ENCODE measurements at regions not wholly inside any gene's neighbourhood (a gene's known extent, or its start where the extent isn't known, plus 50 kb on each side); places are given as distances from the start of the nearest gene placed in this dataset.
A peak's percentile ranks its signal among the peaks of the same experiment; 100 is the strongest.
"Not testable (repeated sequence)": the region's sequence is repeated elsewhere in the genome, so short reads cannot be mapped to it uniquely, and the experiment has no call there.

- no peaks in the 10 kb centered on the region for H3K4me1 ChIP-seq
These were observed 126.5 kb upstream of the IGFBP3 start for GRCh38 chr7:46047581-46047980.

GRCh38 chr7:46043338-46043737 lies 122.3 kb upstream of the IGFBP3 start:
- H3K27me3 ChIP-seq; DNase-seq; H3K36me3 ChIP-seq; H3K9me3 ChIP-seq; H3K4me3 ChIP-seq; ATAC-seq; H3K4me1 ChIP-seq; intact Hi-C loops (cut with DNase I); H3K27ac ChIP-seq: not testable (repeated sequence)

More at GRCh38 chr7:46047581-46047980, 126.5 kb upstream of the IGFBP3 start:
- no peak overlapping the region for H3K27ac ChIP-seq
- DNase-seq (no peak), ATAC-seq (no peak)
- H3K4me3 ChIP-seq: no peak overlapping the region
- H3K9me3 ChIP-seq: no peaks in the 10 kb centered on the region
- H3K36me3 ChIP-seq: no peaks in the 10 kb centered on the region
- no peaks in the 10 kb centered on the region for H3K27me3 ChIP-seq
- TF ChIP-seq CTCF (IDR thresholded peaks at IDR 0.05): no peak
- intact Hi-C loops (cut with DNase I): no loop called here

- H3K4me3 ChIP-seq; ATAC-seq; H3K27ac ChIP-seq; DNase-seq; H3K4me1 ChIP-seq; intact Hi-C loops (cut with DNase I); H3K27me3 ChIP-seq; H3K9me3 ChIP-seq; H3K36me3 ChIP-seq: not testable (repeated sequence)
These were observed 118.7 kb upstream of the IGFBP3 start for GRCh38 chr7:46039813-46040212.

- intact Hi-C loops (cut with DNase I): no loop called here
- no peak for TF ChIP-seq CTCF (IDR thresholded peaks at IDR 0.05)
- no peak for DNase-seq
These were observed 114.1 kb upstream of the IGFBP3 start for GRCh38 chr7:46035166-46035565.

GRCh38 chr7:46034056-46034768 lies 113.1 kb upstream of the IGFBP3 start:
- intact Hi-C loops (cut with DNase I): no loop called here
- Histone ChIP-seq H3K27me3 (no peaks in the 10 kb centered on the region), H3K4me3 (no peak overlapping the region), H3K9me3 (no peaks in the 10 kb centered on the region), H3K27ac (no peak overlapping the region), H3K36me3 (no peaks in the 10 kb centered on the region), H3K4me1 (no peaks in the 10 kb centered on the region)
- no peak for TF ChIP-seq CTCF (IDR thresholded peaks at IDR 0.05)
- peak in 1 of 4 donors; percentile 24 for DNase-seq
- peak; percentile 56 for ATAC-seq

More at GRCh38 chr7:46035166-46035565, 114.1 kb upstream of the IGFBP3 start:
- Histone ChIP-seq H3K4me3 (no peak overlapping the region), H3K27ac (no peak overlapping the region), H3K27me3 (no peaks in the 10 kb centered on the region), H3K9me3 (no peaks in the 10 kb centered on the region), H3K4me1 (no peaks in the 10 kb centered on the region), H3K36me3 (no peaks in the 10 kb centered on the region)
- ATAC-seq: no peak

- H3K4me3 ChIP-seq: no peak overlapping the region
- TF ChIP-seq CTCF (IDR thresholded peaks at IDR 0.05): no peak
- no peaks in the 10 kb centered on the region for H3K36me3 ChIP-seq
- H3K27ac ChIP-seq: no peak overlapping the region
- H3K4me1 ChIP-seq: no peaks in the 10 kb centered on the region
- no peak for ATAC-seq
- no peak for DNase-seq
- intact Hi-C loops (cut with DNase I): no loop called here
- H3K9me3 ChIP-seq: no peaks in the 10 kb centered on the region
- no peaks in the 10 kb centered on the region for H3K27me3 ChIP-seq
These were observed 112.5 kb upstream of the IGFBP3 start for GRCh38 chr7:46033592-46033991.

Measured in left lung (tissue), 4 donors.